GM23338 (cell line): ENCODE measurements at regions not wholly inside any gene's neighbourhood (a gene's known extent, or its start where the extent isn't known, plus 50 kb on each side); places are given as distances from the start of the nearest gene placed in this dataset.

Experiments used
- ATAC-seq: fragments of 200-7000 bp; cut with Tn5 transposase; 3 replicates; pipeline ENCODE4 v1.9.1; 2020
- DNase-seq: peaks from one replicate; pipeline ENCODE4 v3.0.0-alpha.2; 2015; ENCODE audit warnings: low spot score
- H2AFZ ChIP-seq: fragments of 200-600 bp; sonication (generic); 2 replicates; pipeline ENCODE4 v1.8.0; 2016; ENCODE audit warnings: antibody characterized with exemption, mild to moderate bottlenecking, moderate library complexity
- H3F3A ChIP-seq: fragments of 200-600 bp; sonication (generic); replicated peaks from 2 replicates; pipeline ENCODE4 v1.8.0; 2017; ENCODE audit warnings: antibody characterized with exemption, mixed run types, low read depth
- H3K27ac ChIP-seq: fragments of 200-600 bp; sonication (generic); 2 replicates; pipeline ENCODE4 v1.6.1; 2016; ENCODE audit warnings: low read depth
- H3K27me3 ChIP-seq: fragments of 200-600 bp; sonication (generic); 2 replicates; pipeline ENCODE4 v1.8.0; 2016; ENCODE audit warnings: mild to moderate bottlenecking, mixed run types, moderate library complexity; ENCODE audit not compliant: insufficient read depth
- H3K36me3 ChIP-seq: fragments of 200-600 bp; sonication (generic); 2 replicates; pipeline ENCODE4 v1.8.0; 2016; ENCODE audit warnings: mild to moderate bottlenecking; ENCODE audit not compliant: insufficient read depth
- H3K4me1 ChIP-seq: fragments of 200-600 bp; sonication (generic); 2 replicates; pipeline ENCODE4 v1.8.0; 2016; ENCODE audit warnings: mild to moderate bottlenecking, moderate library complexity; ENCODE audit not compliant: insufficient read depth
- H3K4me2 ChIP-seq: fragments of 200-600 bp; sonication (generic); 2 replicates; pipeline ENCODE4 v1.7.1; 2017; ENCODE audit warnings: mixed run types
- H3K4me3 ChIP-seq: fragments of 200-600 bp; sonication (generic); 2 replicates; pipeline ENCODE4 v1.6.1; 2016; ENCODE audit warnings: mixed run types
- H3K79me2 ChIP-seq: fragments of 200-600 bp; sonication (generic); replicated peaks from 2 replicates; pipeline ENCODE4 v1.8.0; 2017; ENCODE audit warnings: mild to moderate bottlenecking; ENCODE audit not compliant: insufficient read depth
- H3K9me2 ChIP-seq: fragments of 200-600 bp; sonication (generic); 2 replicates; pipeline ENCODE4 v1.8.0; 2017; ENCODE audit not compliant: insufficient read depth
- H4K20me1 ChIP-seq: fragments of 200-600 bp; sonication (generic); replicated peaks from 2 replicates; pipeline ENCODE4 v1.8.0; 2017; ENCODE audit warnings: mild to moderate bottlenecking; ENCODE audit not compliant: insufficient read depth
- H3K27ac Mint-ChIP-seq: 2 replicates; pipeline ENCODE4 v1.8.0; 2020; ENCODE audit warnings: inconsistent platforms, mild to moderate bottlenecking, moderate library complexity, mixed read lengths
- H3K27me3 Mint-ChIP-seq: 3 replicates; pipeline ENCODE4 v1.8.0; 2022; ENCODE audit warnings: low read depth, mild to moderate bottlenecking, moderate library complexity, mixed read lengths, inconsistent platforms; ENCODE audit not compliant: insufficient read depth, poor library complexity
- H3K36me3 Mint-ChIP-seq: 3 replicates; pipeline ENCODE4 v1.8.0; 2021; ENCODE audit warnings: low read depth, mild to moderate bottlenecking, inconsistent platforms, moderate library complexity, mixed read lengths
- H3K4me1 Mint-ChIP-seq: 3 replicates; pipeline ENCODE4 v1.8.0; 2020; ENCODE audit warnings: mild to moderate bottlenecking, inconsistent platforms, mixed read lengths
- H3K4me3 Mint-ChIP-seq: 3 replicates; pipeline ENCODE4 v1.8.0; 2021; ENCODE audit warnings: moderate library complexity, mild to moderate bottlenecking, inconsistent platforms, mixed read lengths
- H3K9me3 Mint-ChIP-seq: 3 replicates; pipeline ENCODE4 v1.8.0; 2020; ENCODE audit warnings: moderate library complexity, mild to moderate bottlenecking, inconsistent platforms, mixed read lengths
- ETS1 ChIP-seq: IDR thresholded peaks from 2 replicates; pipeline ENCODE4 v1.6.1; 2016; ENCODE audit warnings: antibody characterized with exemption
- EZH2 ChIP-seq: fragments of 200-600 bp; sonication (generic); IDR thresholded peaks from one replicate; pipeline ENCODE4 v1.8.0; 2017; ENCODE audit warnings: antibody characterized with exemption, mild to moderate bottlenecking, low read depth; ENCODE audit not compliant: unreplicated experiment
- JUNB ChIP-seq: IDR thresholded peaks from one replicate; pipeline ENCODE4 v1.6.1; 2016; ENCODE audit warnings: antibody characterized with exemption; ENCODE audit not compliant: unreplicated experiment
- NANOG ChIP-seq: IDR thresholded peaks from 2 replicates; pipeline ENCODE4 v1.6.1; 2016; ENCODE audit warnings: antibody characterized with exemption, borderline replicate concordance
- POLR2AphosphoS5 ChIP-seq: IDR thresholded peaks from 2 replicates; pipeline ENCODE4 v1.6.1; 2016; ENCODE audit warnings: antibody characterized with exemption, low read depth
- REST ChIP-seq: IDR thresholded peaks from one replicate; pipeline ENCODE4 v1.6.1; 2018; ENCODE audit warnings: antibody characterized with exemption; ENCODE audit not compliant: unreplicated experiment
- STAT1 ChIP-seq: IDR thresholded peaks from one replicate; pipeline ENCODE4 v1.6.1; 2016; ENCODE audit warnings: antibody characterized with exemption; ENCODE audit not compliant: unreplicated experiment
- ZNF114 ChIP-seq: fragments of 250-450 bp; sonication (Bioruptor Pico); IDR thresholded peaks from 2 replicates; pipeline ENCODE4 v1.5.0; 2020; ENCODE audit warnings: mild to moderate bottlenecking, moderate library complexity
- ZNF331 ChIP-seq: fragments of 250-450 bp; sonication (Bioruptor Pico); IDR thresholded peaks from 2 replicates; pipeline ENCODE4 v1.5.0; 2020; ENCODE audit warnings: low read depth, mild to moderate bottlenecking, moderate library complexity

GRCh38 chrX:131816551-131817136 is 206.5 kb upstream of the STK26 start:
- Mint-ChIP-seq H3K27ac (no peak overlapping the region), H3K4me1 (no peaks in the 10 kb centered on the region), H3K36me3 (peaks cover 81% of the 10 kb centered on the region), H3K4me3 (no peak overlapping the region; the same call in 2 of the 3 replicates), H3K27me3 (peaks cover 1% of the 10 kb centered on the region), H3K9me3 (peaks cover 13% of the 10 kb centered on the region)
- H3K27me3 ChIP-seq: no peaks in the 10 kb centered on the region
- no peaks in the 10 kb centered on the region for H3K4me1 ChIP-seq
- H3K79me2 ChIP-seq: peaks cover 71% of the 10 kb centered on the region
- no peaks in the 10 kb centered on the region for H3F3A ChIP-seq
- H3K36me3 ChIP-seq: peaks cover 8% of the 10 kb centered on the region; the same call in 1 of the 2 replicates
- ATAC-seq: no peak
- H3K4me3 ChIP-seq: no peak overlapping the region
- H3K27ac ChIP-seq: no peak overlapping the region
- no peak overlapping the region for H2AFZ ChIP-seq
- DNase-seq: no peak
- no peaks in the 10 kb centered on the region for H3K9me2 ChIP-seq
- H4K20me1 ChIP-seq: no peaks in the 10 kb centered on the region
- TF ChIP-seq NANOG (no peak), ZNF331 (CRISPR knock-in tag) (no peak)
- no peak overlapping the region for H3K4me2 ChIP-seq

- no peaks in the 10 kb centered on the region for H3K9me2 ChIP-seq
- H3K9me3 Mint-ChIP-seq: peaks cover 13% of the 10 kb centered on the region
- H3F3A ChIP-seq: no peaks in the 10 kb centered on the region
- H3K27me3 ChIP-seq: no peaks in the 10 kb centered on the region
- H3K4me3 ChIP-seq: no peak overlapping the region
- H3K36me3 Mint-ChIP-seq: peaks cover 93% of the 10 kb centered on the region
- H3K27ac ChIP-seq: no peak overlapping the region
- TF ChIP-seq REST (no peak), ZNF114 (CRISPR knock-in tag) (no peak), STAT1 (no peak), ETS1 (no peak), EZH2 (no peak), JUNB (no peak), NANOG (no peak), ZNF331 (CRISPR knock-in tag) (no peak), POLR2AphosphoS5 (no peak)
- H2AFZ ChIP-seq: no peak overlapping the region
- no peak for DNase-seq
- ATAC-seq: no peak
- H3K4me3 Mint-ChIP-seq: no peak overlapping the region
- H3K27ac Mint-ChIP-seq: no peak overlapping the region
- peaks cover 1% of the 10 kb centered on the region for H3K27me3 Mint-ChIP-seq
- H3K36me3 ChIP-seq: peaks cover 8% of the 10 kb centered on the region
- H3K4me1 Mint-ChIP-seq: no peaks in the 10 kb centered on the region
- no peaks in the 10 kb centered on the region for H4K20me1 ChIP-seq
- H3K79me2 ChIP-seq: peaks cover 85% of the 10 kb centered on the region
- H3K4me1 ChIP-seq: no peaks in the 10 kb centered on the region
- H3K4me2 ChIP-seq: no peak overlapping the region
Observed at GRCh38 chrX:131818297-131818936, 204.7 kb upstream of the STK26 start.
